Hematopoietic multipotent progenitor cell treated with erythropoietin and hydrocortisone succinate and interleukin-3 and kit ligand, for 4 days (in vitro differentiated cells): ENCODE measurements at regions not wholly inside any gene's neighbourhood (a gene's known extent, or its start where the extent isn't known, plus 50 kb on each side); places are given as distances from the start of the nearest gene placed in this dataset.
"Not testable (repeated sequence)": the region's sequence is repeated elsewhere in the genome, so short reads cannot be mapped to it uniquely, and the experiment has no call there.

ENCODE experiments used
- DNase-seq: peaks from one replicate; pipeline ENCODE4 v3.0.0-alpha.2; 2015

DNA sequence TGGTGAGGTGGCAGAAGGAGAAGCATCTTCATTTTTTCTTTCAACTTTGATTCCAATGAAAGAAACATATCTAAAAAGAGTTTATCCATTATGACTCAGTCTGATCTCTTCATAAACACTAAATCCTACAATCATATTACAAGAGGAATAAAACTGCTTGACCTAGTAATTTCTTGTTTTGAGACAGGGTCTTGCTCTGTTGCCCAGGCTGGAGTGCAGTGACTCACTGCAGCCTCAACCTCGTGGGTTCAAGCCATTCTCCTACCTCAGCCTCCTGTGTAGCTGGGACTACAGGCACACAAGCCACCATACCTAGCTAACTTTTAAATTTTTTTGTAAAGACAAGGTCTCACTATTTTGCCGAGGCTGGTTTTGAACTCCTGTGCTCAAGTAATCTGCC is 147.2 kb downstream of the NDUFA12 start:
- DNase-seq = no peak

DNA sequence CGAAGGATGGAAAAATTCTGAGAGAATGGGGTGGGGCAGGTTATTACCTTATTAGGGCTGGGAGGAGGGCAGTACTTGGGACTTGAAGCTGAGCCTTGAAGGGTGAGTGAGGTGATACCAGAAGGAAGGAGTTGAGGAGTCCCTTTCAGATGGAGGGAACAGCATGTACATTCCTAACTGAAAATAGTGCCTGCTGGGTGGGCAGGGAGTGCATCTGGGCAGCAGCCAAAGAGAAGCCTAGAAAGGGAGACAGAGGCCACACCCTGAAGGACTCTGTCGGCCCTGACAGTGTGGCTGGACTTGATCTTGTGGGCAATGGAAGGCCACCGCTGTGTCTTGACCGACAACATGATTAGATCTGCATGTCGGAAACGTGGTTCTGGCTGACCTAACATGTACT is 147.6 kb downstream of the NDUFA12 start:
- DNase-seq = peak; percentile 77

DNA sequence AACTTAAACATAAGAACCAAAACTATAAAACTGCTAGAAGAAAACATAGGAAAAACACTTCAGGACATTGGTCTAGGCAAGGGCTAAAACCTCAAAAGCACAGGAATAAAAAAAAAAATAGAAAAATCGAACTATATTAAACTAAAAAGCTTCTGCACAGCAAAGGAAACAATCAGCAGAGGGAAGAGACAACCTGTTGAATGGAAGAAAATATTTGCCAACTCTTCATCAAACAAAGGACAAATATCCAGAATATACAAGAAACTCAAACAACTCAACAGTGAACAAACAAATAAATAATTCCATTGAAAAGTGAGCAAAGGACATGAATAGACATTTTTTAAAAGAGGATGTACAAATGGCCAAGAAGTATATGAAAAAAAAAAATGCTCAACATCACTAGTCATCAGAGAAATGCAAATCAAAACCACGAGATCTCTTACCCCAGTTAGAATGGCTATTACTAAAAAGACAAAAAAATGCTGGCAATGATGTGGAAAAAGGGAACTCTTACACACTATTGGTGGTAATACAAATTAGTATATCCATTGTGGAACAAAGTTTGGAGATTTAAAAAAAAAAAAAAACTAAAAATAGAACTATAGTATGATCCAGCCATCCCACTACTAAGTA is 152.0 kb downstream of the NDUFA12 start:
- no peak for DNase-seq

DNA sequence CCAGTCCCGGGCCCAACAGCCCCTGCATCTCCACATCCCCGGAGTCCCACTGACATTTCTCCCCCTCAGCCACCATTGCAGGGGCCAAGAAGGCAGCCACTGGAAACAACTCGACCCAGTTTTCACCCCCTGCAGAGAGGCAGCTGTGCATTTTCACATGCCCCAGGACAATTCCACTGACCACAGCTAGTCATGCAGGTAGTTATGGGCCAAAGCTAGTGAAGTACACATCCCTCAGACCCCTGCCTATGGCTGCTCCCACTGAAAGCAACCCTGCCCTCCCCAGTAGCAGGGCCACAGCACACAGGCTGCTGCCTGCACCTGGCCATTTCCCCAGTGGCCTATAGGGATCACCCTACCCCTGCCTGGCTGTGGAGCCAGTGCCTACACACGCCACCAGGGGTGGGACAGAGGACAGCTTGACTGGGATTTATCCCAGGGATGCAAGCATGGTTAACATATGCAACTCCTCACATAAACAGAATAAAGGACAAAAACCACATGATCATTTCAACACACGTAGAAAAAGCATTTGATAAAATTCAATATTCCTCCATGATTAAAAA is 154.0 kb downstream of the NDUFA12 start:
- no peak for DNase-seq

DNA sequence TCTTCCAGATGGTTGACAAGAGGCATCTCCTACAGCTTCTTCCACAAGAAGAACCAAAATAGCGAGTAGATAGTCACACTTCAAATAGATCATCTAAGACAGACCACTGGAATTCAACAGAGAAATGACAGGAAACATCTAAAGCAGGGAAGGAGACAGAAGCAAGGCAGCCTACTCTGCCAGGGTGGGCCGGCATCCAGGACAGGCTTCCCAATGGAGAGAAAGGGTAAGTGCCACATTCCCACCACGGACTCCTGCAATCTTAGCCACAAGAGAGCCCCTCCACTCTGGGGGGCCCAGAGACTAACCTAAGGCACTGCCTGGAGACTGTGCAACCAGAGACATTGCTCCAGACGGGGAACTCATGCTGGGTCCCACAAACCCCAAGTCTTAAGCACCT is 154.5 kb downstream of the NDUFA12 start:
- DNase-seq = no peak

DNA sequence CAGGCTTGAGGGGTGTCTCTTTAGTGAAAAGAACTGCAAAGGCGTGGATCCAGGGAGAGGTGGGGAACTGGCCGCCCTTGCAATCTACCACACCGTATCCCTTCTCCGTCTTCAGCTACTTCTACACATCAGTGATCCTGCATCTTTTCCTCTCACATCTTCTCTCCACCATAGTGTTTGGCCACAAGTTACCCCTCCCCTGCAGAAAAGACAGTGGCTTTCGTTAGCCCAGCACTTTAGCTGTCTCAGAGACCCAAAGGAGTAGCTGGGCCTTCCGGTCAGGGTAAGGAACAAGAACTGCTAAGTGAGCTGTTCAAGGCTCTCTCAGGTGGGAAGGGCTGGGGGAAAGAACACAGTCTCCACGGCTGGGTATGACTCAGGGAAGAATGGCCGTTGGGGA is 158.4 kb downstream of the NDUFA12 start:
- no peak for DNase-seq

DNA sequence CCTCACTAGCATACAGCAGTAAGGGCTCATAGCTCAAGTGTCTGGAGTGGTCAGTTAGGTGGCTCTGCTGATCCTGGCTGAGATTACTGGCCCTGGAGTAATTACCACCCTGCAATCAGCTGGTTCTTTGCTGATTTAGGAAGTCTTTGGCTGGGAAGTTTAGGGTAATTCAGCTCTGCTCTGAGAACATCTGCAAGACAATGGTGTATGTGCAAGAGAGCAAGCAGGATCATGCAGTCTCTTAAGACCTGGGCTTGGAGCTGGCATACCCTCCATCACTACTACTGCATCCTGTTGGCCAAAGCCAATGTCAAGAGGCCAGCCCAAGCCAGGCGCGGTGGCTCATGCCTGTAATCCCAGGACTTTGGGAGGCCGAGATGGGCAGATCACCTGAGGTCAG is 159.0 kb downstream of the NDUFA12 start:
- no peak for DNase-seq

DNA sequence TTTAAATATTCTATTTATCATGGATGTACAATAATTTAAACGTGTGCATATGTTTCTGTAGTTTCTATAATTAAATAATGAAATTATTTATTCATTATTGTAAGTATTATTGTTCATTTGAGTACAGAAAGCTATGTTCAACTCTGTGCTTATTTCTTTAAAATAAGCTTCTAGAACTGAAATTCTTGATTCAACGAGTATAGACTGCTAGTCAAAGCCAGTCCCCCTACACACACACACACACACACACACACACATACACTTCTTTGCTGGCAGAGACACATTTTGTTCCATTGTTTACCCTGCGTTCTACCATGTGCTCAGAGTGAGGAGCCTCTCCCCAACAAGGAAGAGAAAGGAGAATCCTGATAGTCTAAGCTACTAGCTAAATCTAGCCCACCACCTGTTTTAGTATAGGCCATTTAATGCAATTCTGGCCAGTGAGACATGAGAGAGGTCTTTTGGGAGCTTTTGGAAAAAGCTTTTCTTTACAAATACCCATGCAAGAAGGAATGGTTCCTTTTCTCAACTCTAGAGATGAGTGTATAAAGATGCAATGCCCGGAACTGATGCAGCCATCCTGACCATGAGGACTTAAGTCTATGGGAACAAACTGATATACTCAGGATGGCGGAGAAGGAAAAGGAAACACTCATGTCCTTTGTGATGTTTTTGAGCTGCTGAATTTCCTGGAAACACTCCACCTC is 161.4 kb downstream of the NDUFA12 start:
- no peak for DNase-seq

DNA sequence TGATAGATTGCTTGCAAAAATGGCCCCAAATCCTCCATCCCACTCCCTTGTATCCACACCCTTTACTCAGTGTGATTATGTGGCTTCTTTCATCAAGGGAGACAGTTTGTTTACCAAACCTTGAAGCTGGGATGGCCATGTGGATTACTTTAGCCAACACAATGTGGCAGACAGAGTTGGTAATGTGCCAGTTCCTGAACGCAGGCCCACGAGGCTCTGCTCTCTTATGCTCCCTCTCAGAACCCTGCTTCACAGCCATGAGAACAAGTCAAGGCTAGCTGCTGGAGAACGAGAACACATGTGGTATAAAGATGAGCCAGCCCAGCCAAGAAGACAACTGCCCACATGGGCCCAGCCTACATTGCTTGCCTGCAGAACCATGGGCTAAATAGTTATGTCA is 162.3 kb downstream of the NDUFA12 start:
- DNase-seq = no peak

DNA sequence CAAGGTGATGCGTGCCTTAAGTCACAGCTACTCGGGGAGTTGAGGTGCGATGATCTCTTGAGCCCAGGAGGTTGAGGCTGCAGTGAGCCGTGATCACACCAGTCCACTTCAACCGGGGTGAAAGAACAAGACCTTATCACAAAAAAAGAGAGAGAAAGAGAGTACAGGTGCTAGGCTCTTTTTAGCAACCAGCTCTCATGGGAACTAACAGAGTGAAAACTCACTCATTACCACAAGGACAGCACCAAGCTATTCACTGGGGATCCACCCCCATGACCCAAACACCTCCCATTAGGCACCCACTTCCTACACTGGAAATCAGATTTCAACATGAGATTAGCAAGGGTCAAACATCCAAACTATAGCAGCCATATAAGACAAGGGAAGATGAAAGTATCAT is 164.2 kb downstream of the NDUFA12 start:
- DNase-seq = no peak

DNA sequence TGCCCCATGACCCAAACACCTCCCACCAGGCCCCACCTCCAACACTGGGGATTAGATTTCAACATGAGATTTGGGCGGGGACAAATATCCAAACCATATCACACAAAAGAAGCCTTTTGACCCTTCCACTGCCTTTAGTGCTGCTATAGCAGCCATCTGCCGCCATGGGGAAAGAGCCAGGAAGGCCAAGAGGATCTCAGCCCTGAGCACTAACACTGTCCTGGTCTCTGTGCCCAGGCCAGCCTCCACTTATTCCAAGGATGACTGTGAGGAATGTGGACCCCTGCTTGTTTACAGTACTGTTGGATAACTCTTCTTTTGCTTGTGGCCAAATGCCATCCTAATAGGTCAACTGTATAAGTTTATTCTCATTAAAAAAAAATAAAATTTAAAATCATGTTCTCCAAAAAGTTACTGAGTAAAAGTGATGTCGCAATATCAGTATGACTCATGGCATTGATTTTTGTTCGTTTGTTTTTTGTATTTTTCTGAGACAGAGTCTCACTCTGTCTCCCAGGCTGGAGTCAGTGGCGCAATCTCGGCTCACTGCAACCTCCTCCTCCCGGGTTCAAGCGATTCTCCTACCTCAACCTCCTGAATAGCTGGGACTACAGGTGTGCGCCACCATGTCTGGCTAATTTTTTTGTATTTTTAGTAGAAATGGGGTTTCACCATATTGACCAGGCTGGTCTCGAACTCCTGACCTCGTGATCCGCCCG is 166.4 kb downstream of the NDUFA12 start:
- not testable (repeated sequence) for DNase-seq

DNA sequence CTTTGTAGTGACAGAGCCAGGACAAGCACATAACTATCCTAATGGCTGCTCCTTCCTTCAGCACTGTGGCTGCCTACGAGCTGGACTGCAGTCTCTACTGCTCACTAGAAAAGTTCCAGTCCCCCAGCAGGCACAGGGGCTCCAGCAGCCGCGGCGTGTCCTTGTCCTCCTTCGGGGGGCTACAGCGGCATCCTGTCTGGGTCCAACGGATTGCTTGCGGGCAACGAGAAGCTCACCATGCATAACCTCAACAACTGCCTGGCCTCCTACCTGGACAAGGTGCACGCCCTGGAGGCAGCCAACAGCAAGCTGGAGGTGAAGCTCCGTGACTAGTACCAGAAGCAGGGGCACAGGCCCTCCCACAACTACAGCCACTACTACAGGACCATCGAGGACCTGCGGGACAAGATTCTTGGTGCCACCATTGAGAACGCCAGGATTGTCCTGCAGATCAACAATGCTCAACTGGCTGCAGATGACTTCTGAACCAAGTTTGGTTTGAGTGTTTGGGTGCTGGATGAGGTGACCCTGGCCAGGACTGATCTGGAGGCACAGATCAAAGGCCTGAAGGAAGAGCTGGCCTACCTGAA is 169.4 kb downstream of the NDUFA12 start:
- DNase-seq = no peak

DNA sequence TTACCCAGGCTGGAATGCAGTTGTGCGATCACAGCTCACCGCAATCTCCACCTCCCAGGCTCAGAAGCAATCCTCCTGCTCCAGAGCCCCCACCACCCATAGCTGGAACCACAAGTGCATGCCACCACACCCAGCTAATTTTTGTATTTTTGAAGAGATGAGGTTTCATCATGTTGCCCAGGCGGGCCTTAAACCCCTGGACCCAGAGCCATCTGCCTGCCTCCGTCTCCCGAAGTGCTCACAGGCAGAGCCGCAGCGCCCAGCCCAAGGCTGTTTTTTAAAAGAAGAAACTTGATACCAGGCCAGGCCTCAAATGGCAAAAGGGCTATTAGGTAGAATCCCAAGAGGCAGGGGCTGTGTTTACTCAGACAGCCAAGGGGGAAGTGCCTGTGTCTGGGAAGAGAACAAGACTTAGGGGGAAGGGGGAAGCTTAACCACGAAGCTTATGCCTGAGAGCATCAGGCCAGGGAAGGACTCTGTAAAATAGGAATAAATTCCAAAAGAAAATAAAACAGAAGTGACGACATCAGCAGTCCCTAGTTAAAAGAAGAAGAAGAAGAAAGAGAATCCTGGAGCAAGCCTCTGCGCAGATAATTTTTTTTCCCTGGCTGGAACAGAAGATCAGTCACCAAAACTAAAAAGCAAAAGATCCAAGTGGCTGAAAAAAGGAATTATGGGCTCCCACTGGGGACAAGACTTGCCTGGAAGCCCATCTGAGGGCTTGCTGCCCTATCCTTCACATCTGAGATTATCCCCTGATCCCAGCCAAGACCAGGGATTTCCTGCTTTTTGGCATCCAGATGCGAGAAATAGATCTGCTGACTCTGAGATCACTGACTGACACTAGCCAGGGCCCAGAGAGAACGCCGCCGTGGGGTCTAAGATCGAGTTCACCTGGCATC is 170.5 kb downstream of the NDUFA12 start:
- DNase-seq = no peak

DNA sequence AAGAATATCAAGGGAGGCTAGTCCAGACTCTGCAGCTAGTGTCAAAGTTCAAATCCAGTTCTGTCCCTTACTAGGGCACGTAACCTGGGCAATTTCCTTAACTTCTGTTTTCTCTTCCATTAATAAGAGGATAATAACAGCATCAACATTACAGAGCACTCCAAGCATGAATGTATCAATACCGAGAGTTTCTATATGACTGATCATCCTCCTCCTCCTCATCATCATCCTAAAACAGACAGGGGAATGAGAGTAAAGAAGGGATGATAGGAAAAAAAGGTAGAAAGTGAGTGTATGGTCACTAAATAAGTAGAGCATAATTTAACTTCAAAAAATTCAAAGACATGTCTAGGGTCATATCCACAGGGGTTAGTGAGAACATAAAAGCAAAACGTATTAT is 171.4 kb downstream of the NDUFA12 start:
- no peak for DNase-seq

DNA sequence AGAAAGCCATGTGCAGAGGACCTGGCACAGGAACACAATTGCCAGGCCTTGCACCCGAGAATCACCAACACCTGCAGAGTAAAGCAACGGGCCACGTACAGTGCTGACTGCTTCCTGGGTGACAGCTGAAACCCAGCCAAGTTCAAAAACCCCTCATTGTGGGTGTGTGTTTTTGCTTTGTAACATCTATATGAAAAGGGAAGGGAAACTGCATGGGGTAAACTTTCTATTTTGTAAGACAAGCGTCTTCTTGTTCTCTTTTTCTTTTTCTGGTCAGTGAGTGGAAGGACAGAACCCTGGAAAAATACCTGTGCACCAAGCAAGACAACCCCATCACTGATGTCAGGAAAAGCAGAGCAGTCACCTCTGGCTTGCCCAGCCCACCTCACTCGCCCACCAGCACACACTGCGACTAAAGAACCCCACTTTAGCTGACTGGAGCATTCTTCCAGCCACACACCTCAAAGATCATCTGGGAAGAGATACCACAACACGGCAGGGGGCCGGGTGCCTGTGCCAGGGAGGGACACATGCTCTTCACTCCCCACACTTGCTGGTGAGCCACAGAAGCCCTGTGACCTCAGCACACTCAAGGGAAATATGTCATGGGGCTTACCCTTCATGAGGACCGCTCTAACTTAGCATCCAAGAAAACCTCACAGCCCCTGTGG is 172.3 kb downstream of the NDUFA12 start:
- DNase-seq = no peak

DNA sequence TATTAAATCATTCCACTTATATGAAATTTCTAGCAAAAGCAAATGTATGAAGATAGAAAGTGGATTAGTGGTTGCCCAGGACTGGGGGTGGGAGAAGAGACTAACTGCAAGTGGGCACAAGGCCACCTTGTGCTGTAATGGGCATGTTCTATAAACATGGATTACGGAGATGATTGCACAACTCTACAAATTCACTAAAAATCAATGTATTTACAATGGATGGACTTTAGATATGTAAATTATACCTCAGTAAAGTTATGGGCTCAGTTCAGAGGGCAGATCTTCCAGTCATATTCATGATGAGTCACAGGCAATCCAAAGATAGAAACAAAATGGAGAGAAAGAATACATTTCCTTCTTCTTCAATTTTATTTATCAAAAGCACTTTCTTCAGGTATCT is 173.9 kb downstream of the NDUFA12 start:
- no peak for DNase-seq

DNA sequence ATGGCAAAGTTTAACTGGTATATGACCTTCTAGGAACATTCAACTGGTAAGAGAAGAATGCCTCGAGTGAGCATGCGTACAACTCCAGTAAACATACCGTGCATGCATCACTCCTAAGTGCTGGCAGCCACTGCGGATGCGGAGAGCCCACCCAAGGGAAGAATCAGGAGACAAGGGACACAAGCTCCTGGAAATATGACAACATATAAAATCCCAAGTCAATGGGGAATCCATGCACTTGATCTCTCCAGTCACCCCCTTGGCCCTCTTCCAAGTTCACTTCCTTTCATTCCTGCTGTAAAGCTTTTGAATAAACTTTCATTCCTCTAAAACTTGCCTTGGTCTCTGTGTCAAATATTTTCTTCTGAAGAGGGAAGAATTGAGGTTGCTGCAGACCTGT is 168.7 kb upstream of the TMCC3 start:
- DNase-seq = no peak

DNA sequence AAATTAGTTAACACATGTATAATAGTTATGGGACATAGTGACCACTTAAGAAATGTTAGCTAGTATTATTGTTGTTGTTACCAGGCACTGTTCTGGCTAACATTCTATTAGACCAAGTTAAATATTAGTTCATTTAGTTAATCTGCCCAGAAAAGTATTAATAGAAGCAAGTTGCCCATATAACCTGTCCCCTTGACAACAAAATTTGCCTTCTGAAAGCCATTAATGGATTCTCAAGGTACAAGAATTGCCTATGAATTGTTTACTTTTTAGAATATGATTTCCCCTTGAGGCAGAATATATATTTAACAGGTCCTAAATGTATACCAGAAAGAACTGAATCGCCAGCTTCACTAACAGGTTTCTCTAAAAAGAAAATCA is 167.3 kb upstream of the TMCC3 start:
- DNase-seq = no peak

DNA sequence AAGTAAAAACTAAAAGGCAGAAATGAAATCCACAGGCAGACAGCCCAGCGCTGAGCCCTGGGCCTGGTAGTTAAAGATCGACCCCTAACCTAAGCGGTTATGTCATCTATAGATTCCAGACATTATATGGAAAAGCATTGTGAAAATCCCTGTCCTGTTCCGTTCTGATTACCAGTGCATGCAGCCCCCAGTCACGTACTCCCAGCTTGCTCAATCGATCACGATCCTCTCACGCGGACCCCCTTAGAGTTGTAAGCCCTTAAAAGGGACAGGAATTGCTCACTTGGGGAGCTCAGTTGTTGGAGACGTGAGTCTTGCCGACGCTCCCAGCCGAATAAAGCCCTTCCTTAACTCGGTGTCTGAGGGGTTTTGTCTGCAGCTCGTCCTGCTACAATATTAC is 166.8 kb upstream of the TMCC3 start:
- DNase-seq = not testable (repeated sequence)

DNA sequence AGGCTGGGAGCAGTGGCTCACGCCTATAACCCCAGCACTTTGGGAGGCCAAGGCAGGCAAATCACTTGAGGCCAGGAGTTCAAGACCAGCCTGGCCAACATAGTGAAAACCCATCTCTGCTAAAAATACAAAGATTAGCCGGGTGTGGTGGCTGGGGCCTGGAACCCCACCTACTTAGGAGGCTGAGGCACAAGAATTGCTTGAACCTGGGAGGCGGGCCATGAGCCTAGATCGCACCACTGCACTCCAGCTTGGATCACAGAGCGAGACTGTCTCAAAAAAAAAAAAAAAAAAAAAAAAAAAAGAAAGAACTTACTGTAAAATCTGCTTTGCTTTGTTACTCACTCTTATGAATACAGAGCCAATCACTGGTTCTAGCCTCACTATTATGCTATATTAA is 166.4 kb upstream of the TMCC3 start:
- DNase-seq = not testable (repeated sequence)

DNA sequence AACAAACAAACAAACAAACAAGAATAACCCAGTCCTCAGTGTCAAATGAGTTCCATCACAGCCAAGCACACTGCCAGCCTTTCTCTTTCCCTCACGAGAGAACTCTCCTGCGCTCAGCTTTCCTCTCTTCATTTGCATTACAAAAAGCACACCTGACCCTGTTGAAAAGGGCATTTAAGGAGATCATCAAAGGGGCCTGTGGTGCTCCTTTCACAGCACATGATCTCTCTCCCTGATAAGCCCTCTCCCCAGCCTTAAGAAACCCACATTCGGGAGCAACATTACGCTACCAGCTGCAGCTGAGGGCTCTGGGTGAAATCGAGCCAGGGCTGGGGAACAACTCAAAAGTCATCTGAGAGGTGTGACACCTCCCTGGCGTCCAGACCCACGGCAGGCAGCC is 165.6 kb upstream of the TMCC3 start:
- no peak for DNase-seq

DNA sequence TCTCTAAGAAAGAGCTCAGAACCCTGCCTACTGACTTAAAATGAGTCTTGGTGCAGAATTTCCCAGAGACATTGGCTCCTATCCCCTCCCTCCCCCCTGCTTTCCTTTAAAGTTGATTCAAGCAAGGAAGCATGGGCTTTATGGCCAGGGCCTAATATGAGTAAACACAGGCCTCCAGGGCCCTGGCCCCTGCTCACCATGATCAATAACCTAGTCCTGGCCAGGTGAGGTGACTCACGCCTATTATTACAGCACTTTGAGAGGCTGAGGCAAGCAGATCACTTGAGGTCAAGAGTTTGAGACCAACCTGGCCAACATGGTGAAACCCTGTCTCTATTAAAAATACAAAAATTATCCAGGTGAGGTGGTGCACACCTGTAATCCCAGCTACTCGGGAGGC is 165.1 kb upstream of the TMCC3 start:
- no peak for DNase-seq
